OCI-LY1 (cell line): ENCODE measurements at regions not wholly inside any gene's neighbourhood (a gene's known extent, or its start where the extent isn't known, plus 50 kb on each side); places are given as distances from the start of the nearest gene placed in this dataset.

ENCODE experiments used
- H2AFZ ChIP-seq: fragments of 200-600 bp; sonication (generic), shearing (Covaris generic); 2 replicates; pipeline ENCODE4 v1.6.0; 2014; ENCODE audit warnings: antibody characterized with exemption, mild to moderate bottlenecking, low read length
- H3F3A ChIP-seq: fragments of 200-600 bp; sonication (generic), shearing (Covaris generic); 2 replicates; pipeline ENCODE4 v1.6.0; 2014; ENCODE audit warnings: mild to moderate bottlenecking, antibody characterized with exemption, low read length, moderate library complexity; ENCODE audit not compliant: insufficient read depth
- H3K27ac ChIP-seq: fragments of 200-600 bp; sonication (generic); 2 replicates; pipeline ENCODE4 v1.5.1; 2014; ENCODE audit warnings: low read length, mixed run types, mild to moderate bottlenecking, low read depth; ENCODE audit not compliant: poor library complexity, severe bottlenecking
- H3K27me3 ChIP-seq: fragments of 200-600 bp; sonication (generic); 2 replicates; pipeline ENCODE4 v1.6.0; 2014; ENCODE audit warnings: antibody characterized with exemption, mild to moderate bottlenecking, low read length, moderate library complexity; ENCODE audit not compliant: insufficient read depth
- H3K36me3 ChIP-seq: fragments of 200-600 bp; sonication (generic); 2 replicates; pipeline ENCODE4 v1.6.1; 2014; ENCODE audit warnings: mild to moderate bottlenecking, antibody characterized with exemption, low read length, moderate library complexity, mixed read lengths; ENCODE audit not compliant: insufficient read depth
- H3K4me1 ChIP-seq: fragments of 200-600 bp; sonication (generic); 2 replicates; pipeline ENCODE4 v1.5.1; 2014; ENCODE audit warnings: mild to moderate bottlenecking, low read length, moderate library complexity; ENCODE audit not compliant: insufficient read depth, severe bottlenecking
- H3K4me2 ChIP-seq: fragments of 200-600 bp; sonication (generic), shearing (Covaris generic); 2 replicates; pipeline ENCODE4 v1.6.1; 2014; ENCODE audit warnings: low read length
- H3K4me3 ChIP-seq: fragments of 200-600 bp; sonication (generic); 2 replicates; pipeline ENCODE4 v1.5.1; 2014; ENCODE audit warnings: low read length, low read depth, mild to moderate bottlenecking, mixed read lengths; ENCODE audit not compliant: poor library complexity, severe bottlenecking
- H3K79me2 ChIP-seq: fragments of 200-600 bp; shearing (Covaris generic); 2 replicates; pipeline ENCODE4 v1.6.1; 2016; ENCODE audit warnings: mixed run types, low read length, mixed read lengths; ENCODE audit not compliant: insufficient read depth
- H3K9ac ChIP-seq: fragments of 200-600 bp; sonication (generic), shearing (Covaris generic); 2 replicates; pipeline ENCODE4 v1.6.1; 2014; ENCODE audit warnings: mild to moderate bottlenecking, low read length, mixed read lengths
- H3K9me2 ChIP-seq: fragments of 200-600 bp; sonication (generic), shearing (Covaris generic); 2 replicates; pipeline ENCODE4 v1.6.1; 2014; ENCODE audit warnings: low read depth, mild to moderate bottlenecking, low read length, mixed read lengths
- H3K9me3 ChIP-seq: fragments of 200-600 bp; shearing (Covaris generic); 2 replicates; pipeline ENCODE4 v1.6.1; 2014; ENCODE audit warnings: low read length, mixed read lengths
- H4K20me1 ChIP-seq: fragments of 200-600 bp; sonication (generic), shearing (Covaris generic); 2 replicates; pipeline ENCODE4 v1.6.0; 2016; ENCODE audit warnings: mild to moderate bottlenecking, low read length; ENCODE audit not compliant: insufficient read depth
- CTCF ChIP-seq: fragments of 200-600 bp; sonication (generic), shearing (Covaris generic); IDR thresholded peaks from 2 replicates; pipeline ENCODE4 v1.5.1; 2017; ENCODE audit warnings: mild to moderate bottlenecking, antibody characterized with exemption, low read length, moderate library complexity, mixed read lengths
- EZH2 ChIP-seq: fragments of 200-600 bp; sonication (generic), shearing (Covaris generic); IDR thresholded peaks from 2 replicates; pipeline ENCODE4 v1.8.0; 2017; ENCODE audit warnings: borderline replicate concordance, mixed run types, mild to moderate bottlenecking, antibody characterized with exemption, low read length, moderate library complexity, mixed read lengths

DNA sequence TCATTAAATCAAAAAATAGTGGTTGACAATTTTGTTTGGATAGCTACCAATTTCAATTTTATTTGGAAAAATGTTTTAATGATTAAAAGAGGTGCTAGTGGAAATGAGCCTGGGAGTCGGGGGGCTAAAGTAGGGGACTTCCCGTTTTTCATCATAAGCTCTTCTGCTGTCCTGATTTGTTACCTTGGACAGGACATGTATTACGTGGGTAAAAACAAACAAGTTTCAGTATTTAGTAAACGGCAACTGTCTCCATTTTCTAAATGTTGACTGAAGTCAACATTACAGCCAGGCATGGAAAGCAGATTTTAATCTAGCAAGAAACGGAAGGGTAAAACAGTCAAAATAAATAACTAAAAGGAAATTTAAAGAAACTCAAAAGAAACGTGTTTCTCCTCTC, 212.3 kb upstream of the GRAMD2B start:
- Histone ChIP-seq H3K4me2 (no peak overlapping the region), H3K79me2 (no peaks in the 10 kb centered on the region), H3K27me3 (no peaks in the 10 kb centered on the region), H3K9me3 (no peaks in the 10 kb centered on the region), H3F3A (no peaks in the 10 kb centered on the region), H4K20me1 (no peaks in the 10 kb centered on the region), H3K27ac (no peak overlapping the region), H3K4me1 (no peaks in the 10 kb centered on the region), H3K4me3 (no peak overlapping the region), H3K9ac (no peak overlapping the region), H3K9me2 (no peaks in the 10 kb centered on the region), H3K36me3 (no peaks in the 10 kb centered on the region), H2AFZ (no peak overlapping the region)
- TF ChIP-seq EZH2: no peak
- no peak for TF ChIP-seq CTCF

DNA sequence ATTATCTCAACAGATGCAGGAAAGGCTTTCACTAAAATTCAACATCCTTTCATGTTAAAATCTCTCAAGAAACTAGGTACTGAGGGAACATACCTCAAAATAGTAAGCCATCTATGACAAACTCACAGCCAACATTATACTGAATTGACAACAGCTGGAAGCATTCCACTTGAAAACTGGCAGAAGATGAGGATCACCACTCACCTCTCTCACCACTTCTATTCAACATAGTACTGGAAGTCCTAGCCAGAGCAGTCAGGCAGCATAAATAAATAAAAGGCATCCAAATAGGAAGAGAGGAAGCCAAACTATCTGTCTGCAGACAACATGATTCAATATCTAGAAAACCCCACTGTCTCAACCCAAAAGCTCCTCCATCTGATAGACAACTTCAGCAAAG, 203.6 kb upstream of the GRAMD2B start:
- Histone ChIP-seq H3K36me3 (no peaks in the 10 kb centered on the region), H3K9ac (no peak overlapping the region), H3K9me3 (no peaks in the 10 kb centered on the region), H4K20me1 (no peaks in the 10 kb centered on the region), H3K79me2 (no peaks in the 10 kb centered on the region), H2AFZ (no peak overlapping the region), H3F3A (no peaks in the 10 kb centered on the region), H3K27ac (no peak overlapping the region), H3K4me3 (no peak overlapping the region), H3K4me2 (no peak overlapping the region), H3K9me2 (no peaks in the 10 kb centered on the region), H3K4me1 (no peaks in the 10 kb centered on the region), H3K27me3 (no peaks in the 10 kb centered on the region)
- no peak for TF ChIP-seq CTCF
- TF ChIP-seq EZH2: no peak

GRCh38 chr5:126220725-126221124, 202.5 kb upstream of the GRAMD2B start:
- Histone ChIP-seq H3K27ac (no peak overlapping the region), H4K20me1 (no peaks in the 10 kb centered on the region), H3K79me2 (no peaks in the 10 kb centered on the region), H3K9me3 (no peaks in the 10 kb centered on the region), H3K27me3 (no peaks in the 10 kb centered on the region), H3K9me2 (no peaks in the 10 kb centered on the region), H3K36me3 (no peaks in the 10 kb centered on the region), H3K4me3 (no peak overlapping the region), H3K9ac (no peak overlapping the region), H3K4me1 (no peaks in the 10 kb centered on the region), H3F3A (no peaks in the 10 kb centered on the region), H2AFZ (no peak overlapping the region), H3K4me2 (no peak overlapping the region)
- TF ChIP-seq EZH2 (no peak), CTCF (no peak)
